ENCODE measurements at regions not wholly inside any gene's neighbourhood (a gene's known extent, or its start where the extent isn't known, plus 50 kb on each side); places are given as distances from the start of the nearest gene placed in this dataset.

DNA sequence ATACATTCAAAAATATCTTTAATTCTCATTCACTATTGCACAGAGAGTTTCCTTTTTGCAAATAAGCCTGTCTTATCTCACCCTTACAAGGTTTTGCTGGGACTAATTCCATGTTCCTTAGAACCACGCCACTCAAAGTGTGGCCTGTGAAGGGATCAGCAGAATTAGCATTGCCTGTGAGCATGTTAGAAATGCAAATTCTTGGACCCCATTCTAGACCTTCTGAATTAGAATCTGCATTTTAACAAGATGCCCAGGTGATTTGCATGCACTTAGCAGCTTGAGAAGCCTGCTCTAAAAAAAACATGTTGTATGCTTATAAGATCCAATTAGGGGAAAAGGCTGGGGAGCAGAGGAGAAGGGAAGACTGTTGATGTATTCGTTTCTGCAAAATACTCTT, 460.0 kb downstream of the NTRK2 start:
- Histone ChIP-seq H4K8ac (ENCODE audit: low read depth in 2 of 2, low read length in 2 of 2) (no peak overlapping the region), H3K9me1 (ENCODE audit: insufficient read depth, low read length) (no peaks in the 10 kb centered on the region), H3K4me1 (ENCODE audit: control insufficient read depth, insufficient read depth, low read length) (no peaks in the 10 kb centered on the region), H2BK5ac (ENCODE audit: low read depth, low read length, poor library complexity, severe bottlenecking) (no peak overlapping the region), H3K9ac (ENCODE audit: low read depth, low read length) (no peak overlapping the region), H3K4me3 (ENCODE audit: insufficient read depth, low read depth, low read length) (no peak overlapping the region), H3K27ac (ENCODE audit: insufficient read depth, low read length) (no peak overlapping the region), H2BK120ac (ENCODE audit: low read depth, low read length) (no peak overlapping the region), H4K91ac (ENCODE audit: insufficient read depth, low read depth, low read length) (no peak overlapping the region), H2AFZ (replicated peaks; ENCODE audit: low read length, poor library complexity) (no peak overlapping the region), H3K14ac (replicated peaks; ENCODE audit: low read depth, low read length) (no peak overlapping the region), H3K36me3 (ENCODE audit: control insufficient read depth, insufficient read depth, low read length) (no peaks in the 10 kb centered on the region), H3K56ac (ENCODE audit: extremely low read depth, insufficient read depth, low read length) (no peak overlapping the region), H3K27me3 (ENCODE audit: control insufficient read depth, insufficient read depth, low read length) (no peaks in the 10 kb centered on the region), H3K23ac (ENCODE audit: low read depth, low read length) (no peak overlapping the region), H4K20me1 (ENCODE audit: insufficient read depth, low read length) (no peaks in the 10 kb centered on the region), H3K4ac (ENCODE audit: low read depth, low read length) (no peak overlapping the region), H3K9me3 (ENCODE audit: control insufficient read depth, insufficient read depth, low read length) (peaks cover 2% of the 10 kb centered on the region; the same call in 1 of the 2 replicates), H4K5ac (ENCODE audit: low read depth, low read length) (no peak overlapping the region), H3K79me1 (ENCODE audit: low read depth in 1 of 2, low read length in 2 of 2) (no peaks in the 10 kb centered on the region), H2AK9ac (replicated peaks; ENCODE audit: low read depth, low read length, poor library complexity) (no peak overlapping the region), H2BK20ac (ENCODE audit: low read depth, low read length) (no peak overlapping the region), H3K4me2 (ENCODE audit: low read depth, low read length) (no peak overlapping the region), H2AK5ac (ENCODE audit: low read depth, low read length) (no peak overlapping the region), H3K18ac (ENCODE audit: low read depth, low read length) (no peak overlapping the region), H2BK15ac (ENCODE audit: low read depth, low read length) (no peak overlapping the region)
- WGBS, 2 experiments (ENCODE audit: extremely low coverage in 2 of 2, insufficient read length in 1 of 2), result no CpG with 5 or more reads among the region's 2 CpGs
- ATAC-seq (ENCODE audit: low read depth) (no peak), DNase-seq (no peak)
- intact Hi-C loops (cut with micrococcal nuclease) (no loop called here), in situ Hi-C loops (cut with MboI; ENCODE audit: low sequenced_read_pairs) (no loop called here), dilution Hi-C loops (cut with HindIII; ENCODE audit: low sequenced_read_pairs, unreplicated experiment) (no loop called here)
- BruUV-seq (replicated peaks), result no TSS peak
- ChIA-PET CTCF (no interaction called here), POLR2A (ENCODE audit: unreplicated experiment) (no interaction called here)
- no peak for TF ChIP-seq RAD21 (IDR thresholded peaks at IDR 0.05; ENCODE audit: low read length)
- TF ChIP-seq RCOR1 (IDR thresholded peaks at IDR 0.05; ENCODE audit: insufficient replicate concordance, low read length), result no peak
- no peak for TF ChIP-seq BHLHE40 (IDR thresholded peaks at IDR 0.05; ENCODE audit: low read depth, low read length)
- TF ChIP-seq MAZ (IDR thresholded peaks at IDR 0.05; ENCODE audit: borderline replicate concordance, low read depth, low read length), result no peak
- no peak for TF ChIP-seq CHD1 (IDR thresholded peaks at IDR 0.05; ENCODE audit: low read depth, low read length)
- TF ChIP-seq, protein P1, sequence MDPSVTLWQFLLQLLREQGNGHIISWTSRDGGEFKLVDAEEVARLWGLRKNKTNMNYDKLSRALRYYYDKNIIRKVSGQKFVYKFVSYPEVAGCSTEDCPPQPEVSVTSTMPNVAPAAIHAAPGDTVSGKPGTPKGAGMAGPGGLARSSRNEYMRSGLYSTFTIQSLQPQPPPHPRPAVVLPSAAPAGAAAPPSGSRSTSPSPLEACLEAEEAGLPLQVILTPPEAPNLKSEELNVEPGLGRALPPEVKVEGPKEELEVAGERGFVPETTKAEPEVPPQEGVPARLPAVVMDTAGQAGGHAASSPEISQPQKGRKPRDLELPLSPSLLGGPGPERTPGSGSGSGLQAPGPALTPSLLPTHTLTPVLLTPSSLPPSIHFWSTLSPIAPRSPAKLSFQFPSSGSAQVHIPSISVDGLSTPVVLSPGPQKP (IDR thresholded peaks at IDR 0.05; ENCODE audit: borderline replicate concordance, low read depth, low read length), result no peak
